ENCODE measurements at regions not wholly inside any gene's neighbourhood (a gene's known extent, or its start where the extent isn't known, plus 50 kb on each side); places are given as distances from the start of the nearest gene placed in this dataset.
"Not testable (repeated sequence)": the region's sequence is repeated elsewhere in the genome, so short reads cannot be mapped to it uniquely, and the experiment has no call there.

- DNase-seq (ENCODE audit: low read depth in 2 of 2), result no peak
Observed at GRCh38 chr20:53800418-53800817, 206.8 kb upstream of the ZNF217 start.

GRCh38 chr20:53797085-53797484 lies 203.4 kb upstream of the ZNF217 start:
- DNase-seq (ENCODE audit: low read depth in 2 of 2), result no peak

- no peak for DNase-seq (ENCODE audit: low read depth in 2 of 2)
Observed at GRCh38 chr20:53795170-53795569, 201.5 kb upstream of the ZNF217 start.

- DNase-seq (ENCODE audit: low read depth in 2 of 2), result no peak
Observed at GRCh38 chr20:53794529-53795115, 201.0 kb upstream of the ZNF217 start.

- DNase-seq (ENCODE audit: low read depth in 2 of 2), result no peak
Observed at GRCh38 chr20:53793783-53794383, 200.2 kb upstream of the ZNF217 start.

GRCh38 chr20:53792946-53793536 lies 199.4 kb upstream of the ZNF217 start:
- no peak for DNase-seq (ENCODE audit: low read depth in 2 of 2)

- no peak for DNase-seq (ENCODE audit: low read depth in 2 of 2)
Observed at GRCh38 chr20:53789989-53790675, 196.5 kb upstream of the ZNF217 start.

GRCh38 chr20:53788253-53789022 lies 194.8 kb upstream of the ZNF217 start:
- DNase-seq (ENCODE audit: low read depth in 2 of 2), result no peak

GRCh38 chr20:53787491-53787931 lies 193.9 kb upstream of the ZNF217 start:
- DNase-seq (ENCODE audit: low read depth in 2 of 2), result not testable (repeated sequence)

GRCh38 chr20:53786445-53787267 lies 193.0 kb upstream of the ZNF217 start:
- DNase-seq (ENCODE audit: low read depth in 2 of 2), result no peak

- DNase-seq (ENCODE audit: low read depth in 2 of 2), result no peak
Observed at GRCh38 chr20:53786071-53786444, 192.4 kb upstream of the ZNF217 start.

- no peak for DNase-seq (ENCODE audit: low read depth in 2 of 2)
Observed at GRCh38 chr20:53785320-53785719, 191.7 kb upstream of the ZNF217 start.

GRCh38 chr20:53783768-53784167 lies 190.1 kb upstream of the ZNF217 start:
- DNase-seq (ENCODE audit: low read depth in 2 of 2), result no peak

- no peak for DNase-seq (ENCODE audit: low read depth in 2 of 2)
Observed at GRCh38 chr20:53782612-53783246, 189.1 kb upstream of the ZNF217 start.

- DNase-seq (ENCODE audit: low read depth in 2 of 2), result no peak
Observed at GRCh38 chr20:53779822-53780221, 186.2 kb upstream of the ZNF217 start.

GRCh38 chr20:53778736-53779135 lies 185.1 kb upstream of the ZNF217 start:
- no peak for DNase-seq (ENCODE audit: low read depth in 2 of 2)

GRCh38 chr20:53778041-53778516 lies 184.4 kb upstream of the ZNF217 start:
- DNase-seq (ENCODE audit: low read depth in 2 of 2), result no peak

- not testable (repeated sequence) for DNase-seq (ENCODE audit: low read depth in 2 of 2)
Observed at GRCh38 chr20:53777402-53777801, 183.8 kb upstream of the ZNF217 start.

- no peak for DNase-seq (ENCODE audit: low read depth in 2 of 2)
Observed at GRCh38 chr20:53776858-53777257, 183.2 kb upstream of the ZNF217 start.

GRCh38 chr20:53774461-53775203 lies 181.0 kb upstream of the ZNF217 start:
- no peak for DNase-seq (ENCODE audit: low read depth in 2 of 2)
